Amniotic stem cell (primary cell): ENCODE measurements at regions not wholly inside any gene's neighbourhood (a gene's known extent, or its start where the extent isn't known, plus 50 kb on each side); places are given as distances from the start of the nearest gene placed in this dataset.

ENCODE experiments used
- DNase-seq: peaks from one replicate; lab custom pipeline; 2025; lab: John Stamatoyannopoulos, UW

GRCh38 chr11:126127898-126128297, 65.2 kb upstream of the CDON start:
- no peak for DNase-seq

DNA sequence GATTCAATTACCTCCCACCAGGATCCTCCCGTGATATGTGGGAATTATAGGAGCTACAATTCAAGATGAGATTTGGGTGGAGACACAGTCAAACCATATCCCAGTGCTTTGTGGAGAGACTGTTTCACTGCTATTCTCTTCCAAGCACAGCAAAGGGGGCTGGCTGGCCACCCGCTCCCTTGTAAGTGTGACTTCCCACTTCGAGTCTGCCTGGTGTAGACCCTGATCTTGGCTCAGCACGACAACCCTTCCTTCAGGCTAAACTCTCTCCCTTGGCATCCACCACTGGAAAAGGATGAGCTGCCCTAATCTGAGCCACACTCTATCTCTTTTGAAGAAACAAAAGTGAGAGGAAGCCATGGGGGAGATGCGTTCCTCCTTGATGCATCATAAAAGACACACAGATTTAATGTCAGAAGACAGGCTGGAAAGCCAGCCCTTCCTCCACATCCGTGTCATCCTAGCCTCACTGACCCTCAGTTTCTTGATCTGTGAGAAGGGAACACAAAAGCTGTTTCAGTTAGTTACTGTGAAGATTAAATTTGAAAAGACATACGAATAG, 64.7 kb upstream of the CDON start:
- no peak for DNase-seq

DNA sequence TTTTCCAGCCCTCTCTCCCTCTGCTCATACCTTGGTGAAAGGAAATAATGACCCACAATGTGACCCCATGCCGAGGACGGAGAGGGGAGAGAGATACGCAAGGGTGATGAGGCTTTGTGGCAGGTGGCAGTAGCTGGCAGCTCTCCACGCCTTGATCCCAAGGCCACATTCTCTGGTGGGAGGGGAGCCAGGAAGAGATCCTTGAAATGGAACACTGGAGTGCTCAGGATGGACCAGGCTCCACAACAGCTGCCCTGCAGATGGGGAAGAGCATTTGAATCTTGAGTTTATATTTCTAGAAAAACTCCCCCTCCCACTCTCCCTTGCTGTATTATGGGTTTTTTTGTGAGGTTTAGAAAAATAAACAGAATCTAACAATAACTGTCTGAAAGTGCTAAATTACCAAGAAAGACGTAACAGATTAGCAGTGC, 61.6 kb upstream of the CDON start:
- no peak for DNase-seq

DNA sequence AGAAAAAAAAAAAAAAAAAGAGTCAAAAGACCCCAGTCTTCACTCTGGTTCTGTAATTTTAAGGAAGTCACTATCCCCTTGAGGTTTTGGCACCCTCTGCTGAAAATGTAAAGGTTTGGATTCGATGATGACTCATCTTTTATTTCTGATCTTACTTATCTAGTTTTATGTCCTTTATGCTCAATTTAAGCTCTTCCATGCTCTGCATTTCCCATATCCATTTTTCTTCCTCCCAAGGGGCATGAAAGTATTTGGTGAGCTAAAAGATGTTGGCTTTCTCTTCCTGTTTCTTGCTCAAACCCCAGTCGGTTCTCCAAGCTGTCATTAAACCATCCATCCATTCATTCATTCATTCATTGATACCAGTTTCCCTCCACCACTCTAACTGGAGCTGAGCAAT, 61.0 kb upstream of the CDON start:
- DNase-seq, result no peak

- no peak for DNase-seq
These were observed 60.2 kb upstream of the CDON start for GRCh38 chr11:126122863-126123262.

DNA sequence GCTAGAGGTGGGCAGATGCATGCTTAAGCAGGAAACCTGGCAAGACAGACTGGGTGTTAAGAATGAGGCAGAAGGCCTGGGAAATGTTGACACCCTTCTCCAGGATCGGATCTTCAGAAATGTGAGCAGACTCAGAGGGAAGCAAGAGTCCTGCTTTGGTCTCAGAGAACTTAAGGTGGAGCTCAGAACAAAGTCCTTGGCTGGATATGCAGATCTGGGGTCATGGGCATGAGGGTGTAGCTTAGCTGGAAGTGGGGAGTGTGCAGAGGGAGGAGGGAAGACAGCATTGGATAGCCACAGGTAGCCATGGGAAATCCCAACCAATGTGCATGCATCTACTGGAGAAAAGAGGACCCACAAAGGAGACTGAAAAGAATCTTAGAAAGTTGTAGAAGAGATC, 58.6 kb upstream of the CDON start:
- DNase-seq, result no peak

- DNase-seq, result no peak
These were observed 56.1 kb upstream of the CDON start for GRCh38 chr11:126118806-126119205.

- peak; percentile 52 for DNase-seq
These were observed 53.2 kb upstream of the CDON start for GRCh38 chr11:126115816-126116331.

- DNase-seq, result no peak
These were observed 52.4 kb upstream of the CDON start for GRCh38 chr11:126115127-126115495.

GRCh38 chr11:126114486-126115126, 51.9 kb upstream of the CDON start:
- DNase-seq, result no peak

- DNase-seq, result no peak
These were observed 51.3 kb upstream of the CDON start for GRCh38 chr11:126113963-126114362.

DNA sequence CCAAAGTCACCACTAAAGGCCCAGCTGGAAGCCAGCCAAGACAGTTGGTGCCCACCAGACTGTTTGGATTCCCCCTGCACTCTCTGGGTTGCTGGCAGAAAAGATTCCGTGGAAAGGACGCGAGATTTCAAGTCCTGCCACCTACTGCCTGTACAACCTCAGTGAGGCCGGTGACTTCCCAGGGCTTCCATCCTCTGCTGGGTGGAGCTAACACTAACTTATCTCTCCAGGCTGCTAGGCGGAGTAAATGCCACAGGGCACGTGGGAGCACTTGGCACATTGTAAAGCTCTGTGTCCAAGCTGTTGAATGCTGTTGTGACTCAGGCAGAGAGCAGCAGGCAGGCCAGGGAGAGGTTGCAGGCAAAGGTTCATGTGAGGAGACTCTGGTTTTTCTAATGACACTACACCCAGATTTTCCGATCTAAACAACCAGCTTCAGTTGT, 50.9 kb upstream of the CDON start:
- peak; percentile 95 for DNase-seq

DNA sequence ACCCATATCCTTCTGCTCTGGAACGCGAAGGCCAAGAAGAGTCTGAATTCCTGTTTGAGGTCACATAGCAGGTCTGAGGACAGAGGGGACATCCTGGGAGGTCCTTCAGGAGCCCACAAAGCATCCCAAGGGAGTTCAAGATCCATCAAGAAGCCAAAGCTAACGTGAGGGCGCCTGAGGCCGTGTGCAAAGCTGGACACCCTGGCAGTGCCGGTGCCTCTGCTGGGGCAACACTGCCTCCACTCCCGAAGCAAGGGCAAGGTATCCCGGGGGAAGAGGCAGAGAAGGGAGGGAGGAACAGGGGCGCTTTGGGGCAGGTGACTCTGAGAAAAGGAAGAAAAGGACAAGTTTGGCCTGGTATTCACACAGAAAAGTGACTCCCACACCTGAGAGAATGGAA, 50.3 kb upstream of the CDON start:
- no peak for DNase-seq

DNA sequence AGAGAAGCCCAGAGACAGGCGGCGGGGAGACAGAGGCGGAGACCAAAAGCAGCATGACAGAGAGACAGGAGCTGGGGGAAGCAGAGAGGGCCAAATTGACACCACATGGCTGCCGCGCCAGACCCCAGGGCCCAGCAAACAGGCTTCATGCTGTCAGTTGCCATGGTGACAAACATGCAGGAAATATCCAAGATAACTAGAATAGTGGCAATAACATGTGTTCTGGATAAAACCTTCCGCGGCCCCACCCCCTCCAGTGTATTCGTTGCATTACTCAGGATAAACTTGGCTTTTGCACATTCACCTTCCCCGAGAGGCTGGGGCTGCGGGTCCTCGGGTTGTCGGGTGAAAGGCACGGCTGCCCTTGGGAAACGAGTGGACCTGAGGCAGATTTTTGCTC, 49.9 kb upstream of the CDON start:
- no peak for DNase-seq
